ENCODE measurements at regions not wholly inside any gene's neighbourhood (a gene's known extent, or its start where the extent isn't known, plus 50 kb on each side); places are given as distances from the start of the nearest gene placed in this dataset.

- H3K27ac Mint-ChIP-seq, result no peak overlapping the region
- peaks cover 8% of the 10 kb centered on the region for H3K4me1 Mint-ChIP-seq (ENCODE audit: unreplicated experiment)
- H3K9me3 Mint-ChIP-seq, result no peaks in the 10 kb centered on the region
- no peaks in the 10 kb centered on the region for H3K27me3 Mint-ChIP-seq
- H3K36me3 Mint-ChIP-seq, result no peaks in the 10 kb centered on the region
- DNase-seq (ENCODE audit: extremely low spot score, unreplicated experiment), result no peak
- no peak for TF ChIP-seq CTCF (conservative IDR thresholded peaks at IDR 0.05)
- H3K4me3 Mint-ChIP-seq, result no peak overlapping the region
Measured at GRCh38 chr1:69436151-69436550, 131.6 kb upstream of the LRRC7 start.

- no peak for TF ChIP-seq CTCF (conservative IDR thresholded peaks at IDR 0.05)
- DNase-seq (ENCODE audit: extremely low spot score, unreplicated experiment), result no peak
- no peak overlapping the region for H3K27ac Mint-ChIP-seq
- H3K36me3 Mint-ChIP-seq, result no peaks in the 10 kb centered on the region
- H3K4me1 Mint-ChIP-seq (ENCODE audit: unreplicated experiment), result peaks cover 8% of the 10 kb centered on the region
- no peak overlapping the region for H3K4me3 Mint-ChIP-seq
- H3K27me3 Mint-ChIP-seq, result no peaks in the 10 kb centered on the region
- no peaks in the 10 kb centered on the region for H3K9me3 Mint-ChIP-seq
Measured at GRCh38 chr1:69438056-69438795, 129.5 kb upstream of the LRRC7 start.

- H3K27me3 Mint-ChIP-seq, result no peaks in the 10 kb centered on the region
- H3K4me1 Mint-ChIP-seq (ENCODE audit: unreplicated experiment), result peaks cover 8% of the 10 kb centered on the region
- no peak overlapping the region for H3K4me3 Mint-ChIP-seq
- no peak overlapping the region for H3K27ac Mint-ChIP-seq
- TF ChIP-seq CTCF (conservative IDR thresholded peaks at IDR 0.05), result no peak
- DNase-seq (ENCODE audit: extremely low spot score, unreplicated experiment), result no peak
- H3K36me3 Mint-ChIP-seq, result no peaks in the 10 kb centered on the region
- no peaks in the 10 kb centered on the region for H3K9me3 Mint-ChIP-seq
Measured at GRCh38 chr1:69441496-69441895, 126.2 kb upstream of the LRRC7 start.

GRCh38 chr1:69451196-69451595 is 116.5 kb upstream of the LRRC7 start:
- Mint-ChIP-seq H3K27ac (no peak overlapping the region), H3K4me3 (no peak overlapping the region), H3K4me1 (ENCODE audit: unreplicated experiment) (no peaks in the 10 kb centered on the region), H3K36me3 (no peaks in the 10 kb centered on the region), H3K9me3 (no peaks in the 10 kb centered on the region), H3K27me3 (no peaks in the 10 kb centered on the region)
- no peak for DNase-seq (ENCODE audit: extremely low spot score, unreplicated experiment)
- no peak for TF ChIP-seq CTCF (conservative IDR thresholded peaks at IDR 0.05)

GRCh38 chr1:69455718-69456117 is 112.0 kb upstream of the LRRC7 start:
- H3K36me3 Mint-ChIP-seq, result no peaks in the 10 kb centered on the region
- no peaks in the 10 kb centered on the region for H3K9me3 Mint-ChIP-seq
- no peak overlapping the region for H3K4me3 Mint-ChIP-seq
- DNase-seq (ENCODE audit: extremely low spot score, unreplicated experiment), result no peak
- H3K27me3 Mint-ChIP-seq, result no peaks in the 10 kb centered on the region
- H3K4me1 Mint-ChIP-seq (ENCODE audit: unreplicated experiment), result no peaks in the 10 kb centered on the region
- H3K27ac Mint-ChIP-seq, result no peak overlapping the region
- no peak for TF ChIP-seq CTCF (conservative IDR thresholded peaks at IDR 0.05)
